HG03039 (cell line): ENCODE measurements at regions not wholly inside any gene's neighbourhood (a gene's known extent, or its start where the extent isn't known, plus 50 kb on each side); places are given as distances from the start of the nearest gene placed in this dataset.
"Not testable (repeated sequence)": the region's sequence is repeated elsewhere in the genome, so short reads cannot be mapped to it uniquely, and the experiment has no call there.

Experiments
- ATAC-seq: cut with Tn5 transposase; IDR thresholded peaks from one replicate; pipeline ENCODE4 v1.9.1; 2021; ENCODE audit warnings: mild to moderate bottlenecking, moderate library complexity; ENCODE audit not compliant: unreplicated experiment

GRCh38 chr4:82194329-82194728, 179.5 kb downstream of the HNRNPD start:
- no peak for ATAC-seq

GRCh38 chr4:82192017-82192673, 181.6 kb downstream of the HNRNPD start:
- no peak for ATAC-seq

- no peak for ATAC-seq
These were observed 192.0 kb downstream of the HNRNPD start for GRCh38 chr4:82181789-82182188.

- no peak for ATAC-seq
These were observed 201.6 kb downstream of the HNRNPD start for GRCh38 chr4:82172186-82172585.

- ATAC-seq: no peak
These were observed 202.1 kb downstream of the HNRNPD start for GRCh38 chr4:82171531-82172155.

DNA sequence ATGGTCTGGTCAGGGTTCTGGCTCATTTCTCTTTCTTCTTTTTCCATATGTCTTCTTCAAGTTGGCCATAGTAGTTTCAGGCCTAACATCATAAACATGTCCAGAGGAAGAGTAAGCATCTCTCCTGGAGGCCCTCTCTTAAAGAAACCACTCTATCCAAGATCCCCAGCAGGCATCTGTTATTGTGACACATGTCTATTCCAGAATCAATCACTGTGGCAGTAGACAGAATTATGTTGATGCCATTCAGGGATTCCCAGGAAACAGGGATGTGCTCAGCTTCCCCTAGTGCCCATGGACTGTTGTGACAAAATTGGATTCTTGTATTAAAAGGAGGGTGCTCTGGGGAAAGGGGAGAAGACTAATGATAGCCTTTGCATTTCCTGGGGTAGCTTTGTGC, 224.0 kb downstream of the HNRNPD start:
- ATAC-seq: no peak

GRCh38 chr4:82145850-82146249, 227.9 kb downstream of the HNRNPD start:
- ATAC-seq: no peak

- no peak for ATAC-seq
These were observed 233.4 kb downstream of the HNRNPD start for GRCh38 chr4:82140422-82140821.

DNA sequence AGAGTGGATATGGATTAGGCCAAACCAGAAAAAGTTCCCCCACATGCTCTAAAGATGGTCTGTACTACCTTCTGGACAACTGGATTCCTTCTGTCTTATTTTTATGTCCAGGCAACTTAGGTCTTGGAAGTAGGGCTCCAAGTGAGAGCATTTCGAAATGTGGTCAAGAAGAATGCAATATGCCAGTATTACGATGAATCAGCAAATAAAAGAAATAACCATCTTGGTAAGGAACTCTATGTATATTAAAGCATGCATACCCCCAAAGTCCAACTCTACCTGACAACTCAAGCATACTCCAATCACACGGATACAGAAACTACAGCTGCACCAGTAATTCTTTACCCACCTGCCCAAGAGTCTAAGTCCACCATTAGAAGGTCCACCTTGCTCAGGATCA, 234.5 kb downstream of the HNRNPD start:
- no peak for ATAC-seq

DNA sequence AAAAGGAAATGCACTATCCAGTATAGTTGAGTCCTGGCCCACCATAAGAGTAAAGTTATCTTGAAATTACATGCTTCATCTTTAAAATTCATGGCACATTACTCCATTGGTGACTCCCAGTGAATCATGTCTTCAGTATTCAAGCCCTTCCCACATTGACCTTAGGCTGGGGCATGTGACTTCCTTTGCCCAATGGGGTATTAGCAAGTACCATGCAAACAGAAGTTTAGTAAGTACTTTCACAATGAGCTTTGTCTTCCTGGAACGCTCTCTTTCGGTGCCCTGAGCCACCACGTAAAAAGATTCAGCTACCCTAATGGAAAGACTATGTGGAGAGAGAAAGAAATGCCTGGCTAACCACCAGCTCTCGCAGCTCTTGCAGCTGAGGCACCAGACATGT, 235.4 kb downstream of the HNRNPD start:
- ATAC-seq: no peak

- no peak for ATAC-seq
These were observed 237.5 kb downstream of the HNRNPD start for GRCh38 chr4:82136161-82136801.

DNA sequence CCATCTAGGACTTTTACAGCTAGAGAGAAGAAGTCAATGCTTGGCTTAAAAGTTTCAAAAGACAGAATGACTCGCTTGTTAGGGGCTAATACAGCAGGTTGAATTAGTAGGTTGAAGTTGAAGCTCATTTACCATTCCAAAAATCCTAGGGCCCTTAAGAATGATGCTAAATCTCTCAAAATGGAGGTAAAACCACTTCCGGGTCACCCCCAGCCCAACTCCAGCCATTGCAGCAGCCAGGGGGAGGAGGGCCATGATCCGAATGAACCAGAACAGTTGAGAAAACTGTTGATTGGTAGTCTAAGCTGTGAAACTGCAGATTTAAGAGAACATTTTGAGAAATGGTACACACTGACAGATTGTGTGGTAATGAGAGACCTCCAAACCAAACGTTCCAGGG, 245.4 kb downstream of the HNRNPD start:
- no peak for ATAC-seq

DNA sequence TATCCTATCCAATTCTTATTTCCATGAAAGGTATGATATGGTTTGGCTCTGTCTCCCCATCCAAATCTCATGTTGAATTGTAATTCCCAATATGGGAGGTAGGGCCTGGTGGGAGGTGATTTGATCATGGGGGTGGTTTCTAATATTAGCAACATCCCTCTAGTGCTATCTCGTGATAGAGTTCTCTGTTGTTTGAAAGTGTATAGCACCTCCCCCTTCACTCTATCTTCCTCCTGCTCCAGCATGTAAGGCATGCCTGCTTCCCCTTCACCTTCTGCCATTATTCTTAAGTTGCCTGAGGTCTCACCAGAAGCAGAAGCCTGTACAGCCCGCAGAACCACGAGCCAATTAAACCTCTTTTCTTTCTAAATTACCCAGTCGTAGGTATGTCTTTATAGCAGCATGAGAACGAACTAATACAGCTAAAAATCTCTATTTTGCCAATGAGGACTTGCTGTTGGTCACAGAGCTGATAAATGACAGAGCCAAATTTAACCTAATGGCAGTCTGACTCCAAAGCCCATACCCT, 247.2 kb downstream of the HNRNPD start:
- no peak for ATAC-seq

- ATAC-seq: no peak
These were observed 247.9 kb downstream of the HNRNPD start for GRCh38 chr4:82125787-82126297.

GRCh38 chr4:82124932-82125786, 248.6 kb downstream of the HNRNPD start:
- ATAC-seq: no peak

GRCh38 chr4:82124365-82124764, 249.4 kb downstream of the HNRNPD start:
- ATAC-seq: no peak

GRCh38 chr4:82123934-82124333, 249.9 kb downstream of the HNRNPD start:
- no peak for ATAC-seq

DNA sequence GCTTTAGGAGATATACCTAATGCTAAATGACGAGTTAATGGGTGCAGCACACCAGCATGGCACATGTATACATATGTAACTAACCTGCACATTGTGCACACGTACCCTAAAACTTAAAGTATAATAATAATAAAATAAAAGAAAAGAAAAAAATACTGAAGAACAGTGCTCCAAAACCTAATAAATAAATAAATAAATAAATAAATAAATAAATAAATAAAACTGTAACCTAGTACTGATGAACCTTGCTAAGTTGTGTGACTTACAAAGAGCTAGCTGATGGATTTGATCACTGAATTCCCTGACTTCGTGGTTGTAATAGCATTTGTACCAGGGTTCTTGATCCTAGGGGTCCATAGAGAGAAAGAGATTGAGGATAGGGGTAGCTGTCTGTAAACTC, 258.6 kb downstream of the HNRNPD start:
- ATAC-seq: not testable (repeated sequence)

- ATAC-seq: no peak
These were observed 265.3 kb downstream of the HNRNPD start for GRCh38 chr4:82108506-82108905.

DNA sequence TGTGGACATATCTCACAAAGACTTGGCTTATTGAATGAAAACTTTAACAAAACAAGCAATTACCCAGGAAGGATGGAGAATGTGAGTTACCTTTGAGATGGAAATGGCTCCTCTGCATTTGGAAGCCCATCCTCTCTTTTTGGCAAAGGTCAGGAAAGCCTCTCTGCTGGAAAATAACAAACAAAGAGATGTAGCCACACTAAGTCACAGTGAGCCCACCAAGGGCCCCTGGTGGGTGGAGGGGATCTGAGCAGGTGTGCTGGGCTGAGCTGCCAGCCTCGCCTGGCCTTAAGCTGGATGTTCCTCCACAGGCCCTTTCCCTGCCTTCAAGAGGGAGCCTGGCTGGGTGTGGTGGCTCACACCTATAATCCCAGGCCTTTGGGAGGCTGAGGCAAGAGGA, 269.2 kb downstream of the HNRNPD start:
- ATAC-seq: no peak
